ENCODE measurements at regions not wholly inside any gene's neighbourhood (a gene's known extent, or its start where the extent isn't known, plus 50 kb on each side); places are given as distances from the start of the nearest gene placed in this dataset.

GRCh38 chr4:115970859-115971258 is 857.4 kb upstream of the NDST4 start:
- no peak for TF ChIP-seq CTCF (IDR thresholded peaks at IDR 0.05)
- no peak for TF ChIP-seq POLR2A (IDR thresholded peaks at IDR 0.05)
